Suprapubic skin (tissue), 4 donors: ENCODE measurements at regions not wholly inside any gene's neighbourhood (a gene's known extent, or its start where the extent isn't known, plus 50 kb on each side); places are given as distances from the start of the nearest gene placed in this dataset.

ENCODE experiments used
- DNase-seq, 2 donors: peaks; one replicate each; pipeline ENCODE4 v3.0.0-alpha.2; 2019; ENCODE audit warnings: low spot score in 2 of 2
- H3K27ac ChIP-seq: fragments of 200-600 bp; sonication (generic); one replicate; pipeline ENCODE4 v1.5.1; 2019
- H3K27me3 ChIP-seq: fragments of 200-600 bp; sonication (generic); one replicate; pipeline ENCODE4 v1.5.1; 2019
- H3K36me3 ChIP-seq: fragments of 200-600 bp; sonication (generic); one replicate; pipeline ENCODE4 v1.5.1; 2019
- H3K4me1 ChIP-seq: fragments of 200-600 bp; sonication (generic); one replicate; pipeline ENCODE4 v1.5.1; 2019
- H3K4me3 ChIP-seq: fragments of 200-600 bp; sonication (generic); one replicate; pipeline ENCODE4 v1.5.1; 2019; ENCODE audit warnings: mild to moderate bottlenecking
- H3K9me3 ChIP-seq: fragments of 200-600 bp; sonication (generic); one replicate; pipeline ENCODE4 v1.5.1; 2019
- CTCF ChIP-seq, 2 donors: fragments of 200-600 bp in 1 of 2; fragments of 450-650 bp in 1 of 2; sonication (generic) in 1 of 2; IDR thresholded peaks; one replicate each; pipeline ENCODE4 v1.5.1; 2016 to 2019; ENCODE audit warnings: antibody characterized with exemption in 2 of 2, mild to moderate bottlenecking in 1 of 2, moderate library complexity in 1 of 2
- EP300 ChIP-seq: sonication (generic); formaldehyde crosslinking; IDR thresholded peaks from one replicate; pipeline ENCODE4 v1.6.1; 2017; ENCODE audit warnings: antibody characterized with exemption
- POLR2A ChIP-seq, 2 donors: fragments of 450-650 bp; IDR thresholded peaks; one replicate each; pipeline ENCODE4 v1.6.1; 2017; ENCODE audit warnings: antibody characterized with exemption in 2 of 2, mild to moderate bottlenecking in 2 of 2, moderate library complexity in 2 of 2
- POLR2AphosphoS5 ChIP-seq, 3 donors: sonication (generic); formaldehyde crosslinking; IDR thresholded peaks; one replicate each; pipeline ENCODE4 v1.6.1; 2017; ENCODE audit warnings: antibody characterized with exemption in 3 of 3
- WGBS: methylation state at CpG from one replicate; pipeline ENCODE4 v1.1.5; 2018; 5-methylcytosine and 5-hydroxymethylcytosine counted together

DNA sequence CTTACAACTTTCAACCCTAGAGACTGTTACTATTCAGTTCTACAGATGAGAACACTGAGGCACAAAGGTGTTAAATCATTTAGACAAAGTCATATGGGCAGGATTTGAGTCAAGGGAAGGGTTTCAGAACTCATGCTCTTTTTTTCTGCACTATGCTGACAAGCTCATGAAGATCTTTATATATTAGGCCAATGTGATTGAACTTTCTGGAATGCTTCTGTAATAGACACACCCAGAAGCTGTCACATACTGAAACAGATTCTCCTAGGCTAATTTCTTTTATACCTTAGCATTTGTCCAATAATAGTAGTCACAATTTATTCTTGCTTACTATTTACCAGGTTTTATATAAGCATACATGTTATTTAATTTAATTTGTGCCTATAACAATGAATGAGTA is 164.0 kb downstream of the ALG10B start:
- DNase-seq: no peak

DNA sequence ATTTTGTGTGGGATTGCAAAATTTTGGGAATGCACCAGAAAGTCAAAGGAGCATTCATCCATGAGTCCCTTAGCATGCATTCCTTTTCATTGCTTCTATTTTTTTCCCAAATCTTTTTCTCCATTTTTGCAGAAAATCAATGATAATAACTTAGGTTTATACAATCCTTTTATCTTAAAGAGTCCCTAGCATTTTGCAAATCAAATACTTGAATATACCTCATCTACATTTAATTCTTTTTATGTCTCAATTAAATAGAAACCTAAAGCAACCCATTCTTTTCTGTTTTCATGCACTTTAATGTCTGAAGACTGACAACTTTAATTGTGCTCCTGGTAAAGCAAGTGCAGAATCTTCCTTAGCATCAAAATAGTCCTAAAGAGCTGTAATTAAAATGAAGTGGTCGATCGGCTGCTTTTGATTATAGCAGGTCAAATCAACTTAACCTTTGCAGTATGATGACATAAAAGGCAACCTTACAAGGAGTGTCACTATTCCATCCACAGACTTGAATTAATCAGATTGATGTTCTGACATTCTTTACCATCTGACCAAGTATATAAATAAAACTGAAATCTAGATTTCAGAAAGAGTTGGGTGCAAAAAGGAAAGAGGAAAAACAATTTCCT is 168.4 kb downstream of the ALG10B start:
- 59% methylated on average over 2 of the region's 2 CpGs for WGBS
- Histone ChIP-seq H3K4me3 (no peak overlapping the region), H3K27ac (no peak overlapping the region), H3K27me3 (no peaks in the 10 kb centered on the region), H3K36me3 (no peaks in the 10 kb centered on the region), H3K4me1 (no peaks in the 10 kb centered on the region), H3K9me3 (no peaks in the 10 kb centered on the region)
- DNase-seq: no peak
- TF ChIP-seq CTCF (IDR thresholded peaks at IDR 0.05) (no peak), POLR2AphosphoS5 (IDR thresholded peaks at IDR 0.05) (no peak), EP300 (no peak), POLR2A (IDR thresholded peaks at IDR 0.05) (no peak)

More for the DNA sequence above, 164.0 kb downstream of the ALG10B start:
- H3K27ac ChIP-seq: no peak overlapping the region
- no peaks in the 10 kb centered on the region for H3K9me3 ChIP-seq
- no peaks in the 10 kb centered on the region for H3K4me1 ChIP-seq
- H3K27me3 ChIP-seq: no peaks in the 10 kb centered on the region
- TF ChIP-seq POLR2A (IDR thresholded peaks at IDR 0.05) (no peak), EP300 (no peak), CTCF (IDR thresholded peaks at IDR 0.05) (no peak), POLR2AphosphoS5 (IDR thresholded peaks at IDR 0.05) (no peak)
- no peak overlapping the region for H3K4me3 ChIP-seq
- H3K36me3 ChIP-seq: no peaks in the 10 kb centered on the region

DNA sequence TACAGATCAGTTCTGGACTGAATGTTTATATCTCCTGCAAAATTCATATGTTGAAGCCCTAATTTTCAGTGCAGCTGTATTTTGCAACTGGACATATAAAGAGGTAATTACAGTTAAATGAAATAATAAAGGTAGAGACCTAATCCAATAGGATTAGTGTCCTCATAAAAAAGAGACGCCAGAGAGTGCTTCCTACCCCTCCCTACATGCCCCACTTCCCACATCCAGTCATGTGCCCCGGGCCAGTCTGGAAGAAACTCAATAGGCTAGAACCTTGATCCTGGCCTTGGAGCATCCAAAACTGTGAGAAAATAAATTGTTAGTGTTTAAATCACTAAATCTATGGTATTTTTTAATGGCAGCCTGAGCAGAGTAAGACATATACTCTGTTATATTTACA is 172.3 kb downstream of the ALG10B start:
- no peak overlapping the region for H3K4me3 ChIP-seq
- H3K4me1 ChIP-seq: no peaks in the 10 kb centered on the region
- no peaks in the 10 kb centered on the region for H3K27me3 ChIP-seq
- 72% methylated on average over 2 of the region's 2 CpGs for WGBS
- no peaks in the 10 kb centered on the region for H3K36me3 ChIP-seq
- no peak for DNase-seq
- H3K9me3 ChIP-seq: no peaks in the 10 kb centered on the region
- H3K27ac ChIP-seq: no peak overlapping the region
- no peak for TF ChIP-seq POLR2AphosphoS5 (IDR thresholded peaks at IDR 0.05)
- TF ChIP-seq CTCF (IDR thresholded peaks at IDR 0.05): no peak
- TF ChIP-seq POLR2A (IDR thresholded peaks at IDR 0.05): no peak
- TF ChIP-seq EP300: no peak

DNA sequence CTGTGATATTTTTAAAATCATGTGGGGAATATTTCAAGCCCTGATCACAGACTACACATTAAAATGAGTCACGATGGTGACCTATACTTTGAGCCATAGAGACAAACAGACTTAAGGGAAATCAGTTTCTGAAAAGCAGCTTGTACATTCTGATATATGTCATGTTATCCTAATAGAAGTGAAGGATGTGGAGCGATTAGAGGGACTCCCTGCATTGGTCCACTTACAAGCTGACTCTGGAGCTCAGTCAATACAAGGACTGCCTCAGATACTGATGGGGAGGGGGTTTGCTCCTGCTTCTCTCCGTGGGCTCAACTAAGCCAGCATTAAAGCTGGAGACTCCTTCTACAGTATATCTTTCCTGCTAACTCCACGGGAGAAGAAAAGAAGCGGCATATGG is 173.5 kb downstream of the ALG10B start:
- TF ChIP-seq EP300 (no peak), CTCF (IDR thresholded peaks at IDR 0.05) (no peak), POLR2A (IDR thresholded peaks at IDR 0.05) (no peak), POLR2AphosphoS5 (IDR thresholded peaks at IDR 0.05) (no peak)
- no peaks in the 10 kb centered on the region for H3K27me3 ChIP-seq
- WGBS: 72% methylated on average over 5 of the region's 5 CpGs
- no peak overlapping the region for H3K27ac ChIP-seq
- no peaks in the 10 kb centered on the region for H3K9me3 ChIP-seq
- no peaks in the 10 kb centered on the region for H3K4me1 ChIP-seq
- no peaks in the 10 kb centered on the region for H3K36me3 ChIP-seq
- H3K4me3 ChIP-seq: no peak overlapping the region
- DNase-seq: no peak

GRCh38 chr12:38490941-38491340 is 174.4 kb downstream of the ALG10B start:
- Histone ChIP-seq H3K4me3 (no peak overlapping the region), H3K27ac (no peak overlapping the region), H3K9me3 (no peaks in the 10 kb centered on the region), H3K4me1 (no peaks in the 10 kb centered on the region), H3K36me3 (no peaks in the 10 kb centered on the region), H3K27me3 (no peaks in the 10 kb centered on the region)
- no peak for DNase-seq
- WGBS: 24% methylated on average over 1 of the region's 1 CpG
- TF ChIP-seq POLR2AphosphoS5 (IDR thresholded peaks at IDR 0.05) (no peak), CTCF (IDR thresholded peaks at IDR 0.05) (no peak), EP300 (no peak), POLR2A (IDR thresholded peaks at IDR 0.05) (no peak)
